SW 1271 (cell line): ENCODE measurements at regions not wholly inside any gene's neighbourhood (a gene's known extent, or its start where the extent isn't known, plus 50 kb on each side); places are given as distances from the start of the nearest gene placed in this dataset.

Experiments used
- DNase-seq, 2 experiments: peaks; one replicate each; lab custom pipeline; 2025; lab: John Stamatoyannopoulos, UW

DNA sequence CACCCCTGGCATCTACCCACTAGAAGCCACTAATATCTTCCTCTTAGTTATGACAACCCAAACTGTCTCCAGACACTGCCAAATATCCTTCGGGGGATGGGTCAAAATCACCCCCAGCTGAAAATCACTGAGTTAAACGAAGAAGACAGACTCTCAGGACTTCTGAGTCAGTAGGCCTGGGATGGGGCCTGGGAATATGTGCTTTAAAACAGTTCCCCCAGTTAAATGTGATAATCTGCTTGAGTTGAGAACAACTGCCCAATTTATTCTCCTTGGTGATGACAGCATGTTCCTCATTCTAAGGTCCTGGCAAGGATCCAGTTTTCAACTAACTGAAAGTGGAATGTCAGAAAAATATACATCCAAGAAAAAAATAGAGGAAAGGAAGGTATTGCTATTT lies 52.4 kb downstream of the CBLL2 start:
- no peak for DNase-seq

GRCh38 chrX:22329783-22330182 lies 57.1 kb downstream of the CBLL2 start:
- no peak for DNase-seq

DNA sequence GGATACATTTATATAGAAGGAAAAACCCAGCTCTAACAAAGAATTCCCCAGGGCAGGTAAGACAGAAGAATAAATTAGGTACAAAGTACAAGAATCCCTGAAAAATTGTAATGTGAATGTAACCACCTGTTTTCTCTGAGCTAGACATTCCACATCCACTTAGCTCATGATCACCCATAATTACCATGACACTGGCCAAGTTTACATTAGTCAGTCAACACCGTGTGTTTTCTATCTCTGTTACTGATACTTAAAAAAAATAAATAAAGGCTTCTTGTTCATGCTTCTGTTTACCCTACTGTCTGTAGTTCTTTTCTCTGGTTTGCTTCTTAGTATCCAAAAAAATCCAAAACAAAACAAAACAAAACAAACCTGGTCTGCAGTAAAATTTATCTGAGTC lies 66.0 kb downstream of the CBLL2 start:
- no peak for DNase-seq

GRCh38 chrX:22339459-22339858 lies 66.7 kb downstream of the CBLL2 start:
- no peak for DNase-seq

DNA sequence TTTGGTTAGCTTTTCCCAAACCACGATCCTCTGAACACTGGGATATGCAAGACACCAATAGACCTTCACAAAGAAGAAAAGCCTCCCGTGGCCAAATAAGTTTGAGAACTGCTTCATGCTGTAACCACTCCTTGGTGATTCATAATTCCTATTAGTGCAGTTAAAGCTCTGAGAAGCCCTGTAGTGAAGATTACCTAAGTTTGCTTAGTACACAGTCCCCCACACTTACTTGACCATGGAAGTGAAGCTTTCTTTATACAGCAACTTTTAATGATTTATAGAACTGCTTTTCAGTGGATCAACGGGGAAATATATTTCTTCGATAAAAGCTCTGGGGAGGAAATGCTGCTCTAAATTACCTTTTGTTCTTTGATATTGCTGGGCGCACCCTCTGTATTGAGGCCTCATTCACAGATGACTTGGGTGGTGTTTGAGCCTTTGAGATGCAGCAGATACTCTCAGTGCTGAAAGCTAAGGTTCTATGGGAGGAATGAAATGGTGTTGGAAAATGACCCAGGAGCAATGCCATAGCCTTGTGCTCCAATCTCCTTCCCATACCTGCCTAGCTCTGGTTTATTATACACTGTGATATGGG lies 67.4 kb downstream of the CBLL2 start:
- no peak for DNase-seq

GRCh38 chrX:22343192-22343591 lies 70.5 kb downstream of the CBLL2 start:
- no peak for DNase-seq

- no peak for DNase-seq
Observed at GRCh38 chrX:22345884-22346283, 73.2 kb downstream of the CBLL2 start.

DNA sequence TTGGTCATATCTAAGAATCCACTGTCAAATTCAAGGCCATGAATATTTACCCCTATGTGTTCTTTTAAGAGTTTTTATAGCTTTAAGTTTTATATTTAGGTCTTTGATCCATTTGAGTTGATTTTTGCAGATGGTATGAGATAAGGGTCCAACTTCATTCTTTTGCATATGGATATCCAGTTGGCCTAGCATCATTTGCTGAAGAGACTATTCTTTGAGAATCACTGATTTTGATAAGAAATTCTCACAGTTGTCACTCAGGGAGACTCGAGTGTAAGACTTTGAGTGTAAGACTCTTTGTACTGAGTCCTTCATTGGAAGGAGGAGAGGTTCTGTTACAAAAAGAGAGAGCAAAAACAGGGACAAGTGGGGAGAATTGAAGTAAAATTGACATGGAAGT lies 74.8 kb downstream of the CBLL2 start:
- DNase-seq: no peak

GRCh38 chrX:22349116-22349515 lies 76.4 kb downstream of the CBLL2 start:
- DNase-seq: no peak

GRCh38 chrX:22351076-22351475 lies 78.4 kb downstream of the CBLL2 start:
- DNase-seq: no peak

DNA sequence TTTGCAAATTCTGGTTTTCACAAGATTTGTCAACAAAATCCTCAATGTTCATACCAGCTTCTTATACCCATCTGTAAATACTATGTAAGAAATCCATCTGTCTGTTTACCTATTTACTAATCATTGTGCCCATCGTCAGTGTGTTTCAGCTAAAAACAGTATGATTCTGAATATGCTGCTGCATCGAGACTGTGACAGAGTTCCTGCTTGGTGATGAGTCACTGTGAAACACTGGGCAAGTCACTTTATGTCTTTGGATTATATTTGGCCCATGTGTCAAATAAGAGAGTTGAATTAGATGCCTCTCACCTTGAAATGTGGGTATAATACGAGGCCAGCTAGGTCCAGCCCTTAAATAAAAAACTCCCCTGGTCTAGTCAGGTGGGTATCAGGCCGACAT lies 79.3 kb downstream of the CBLL2 start:
- DNase-seq: no peak

DNA sequence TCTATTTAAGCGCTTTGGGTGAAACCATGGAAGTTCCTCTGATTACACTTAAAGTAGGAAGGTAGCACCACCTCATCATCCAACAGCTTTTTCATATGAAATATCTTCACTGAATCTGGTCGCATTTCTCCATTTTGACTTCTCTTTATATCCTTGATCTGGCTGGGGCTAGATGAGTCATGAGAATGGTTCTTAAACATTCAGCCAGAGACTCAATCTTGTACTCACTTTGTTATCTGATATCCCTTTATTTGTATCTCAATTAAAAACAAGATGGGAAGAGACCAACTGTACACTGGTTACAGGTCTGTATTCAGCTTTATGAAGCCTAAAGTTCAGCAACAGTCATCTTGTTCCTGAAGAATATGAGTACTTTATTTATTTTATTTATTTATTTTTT lies 84.9 kb downstream of the CBLL2 start:
- DNase-seq: no peak

DNA sequence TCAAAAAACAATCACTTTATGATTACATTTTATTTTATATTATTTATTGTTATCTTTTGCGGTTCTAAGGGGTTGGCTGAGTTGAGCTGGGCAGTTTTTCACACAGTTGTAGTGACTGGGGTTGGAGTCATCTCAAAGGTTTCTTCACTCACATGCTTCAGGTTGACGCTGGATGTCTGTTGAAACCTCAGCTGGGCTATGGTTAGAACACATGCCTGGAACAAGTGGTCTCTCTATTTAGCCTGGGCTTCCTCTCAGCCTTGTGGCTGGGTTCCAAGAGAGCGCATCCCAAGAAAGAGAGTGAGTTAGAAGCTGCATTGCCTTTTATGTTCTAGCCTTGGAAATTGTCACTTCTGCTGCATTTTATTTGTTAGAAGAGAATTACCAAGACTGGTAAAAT lies 87.4 kb downstream of the CBLL2 start:
- DNase-seq: no peak

DNA sequence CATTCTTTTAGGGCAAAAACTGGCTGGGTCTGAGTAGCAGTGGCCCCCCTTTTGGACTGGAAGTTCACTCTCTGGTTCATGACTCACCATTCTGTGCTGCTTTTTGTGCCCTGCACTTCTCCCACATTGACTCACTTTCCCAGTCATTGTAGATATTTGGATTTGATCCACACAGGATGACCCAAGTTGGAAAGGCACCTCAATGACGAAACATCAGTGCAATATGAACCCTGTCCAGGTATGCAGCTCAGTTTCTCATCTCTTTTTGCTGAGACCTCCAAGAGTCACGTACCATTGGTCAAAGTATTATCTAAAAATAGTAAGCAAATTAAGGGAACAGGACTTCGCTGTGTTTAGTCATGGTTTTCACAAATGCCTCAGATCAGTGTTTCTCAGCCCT lies 92.7 kb downstream of the CBLL2 start:
- no peak for DNase-seq

DNA sequence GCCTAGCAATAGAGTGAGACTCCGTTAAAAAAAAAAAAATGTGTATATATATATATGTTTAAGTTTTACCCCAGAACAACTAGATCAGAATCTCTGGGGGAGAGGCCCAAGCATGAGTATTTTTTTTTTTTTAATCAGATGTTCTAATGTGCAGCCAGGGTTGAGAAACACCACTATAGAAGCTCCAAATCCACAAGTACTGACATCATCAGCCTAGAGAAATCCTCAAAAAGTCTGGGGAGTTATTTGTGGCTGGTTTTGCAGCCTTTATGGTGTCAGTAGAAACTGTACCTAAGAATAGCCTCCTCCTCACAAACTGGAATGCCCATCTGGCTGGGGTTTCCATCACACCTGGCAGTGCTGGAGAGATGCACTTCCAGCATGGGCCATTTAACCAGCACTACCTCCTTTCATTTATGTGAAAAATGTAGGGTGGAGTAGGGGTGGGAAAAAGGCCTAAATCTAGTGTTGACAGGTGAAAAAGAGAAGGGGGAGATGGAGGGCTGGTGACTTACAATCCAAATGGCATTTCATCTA lies 93.5 kb downstream of the CBLL2 start:
- DNase-seq: no peak

- no peak for DNase-seq
Observed at GRCh38 chrX:22366906-22367305, 94.2 kb downstream of the CBLL2 start.

DNA sequence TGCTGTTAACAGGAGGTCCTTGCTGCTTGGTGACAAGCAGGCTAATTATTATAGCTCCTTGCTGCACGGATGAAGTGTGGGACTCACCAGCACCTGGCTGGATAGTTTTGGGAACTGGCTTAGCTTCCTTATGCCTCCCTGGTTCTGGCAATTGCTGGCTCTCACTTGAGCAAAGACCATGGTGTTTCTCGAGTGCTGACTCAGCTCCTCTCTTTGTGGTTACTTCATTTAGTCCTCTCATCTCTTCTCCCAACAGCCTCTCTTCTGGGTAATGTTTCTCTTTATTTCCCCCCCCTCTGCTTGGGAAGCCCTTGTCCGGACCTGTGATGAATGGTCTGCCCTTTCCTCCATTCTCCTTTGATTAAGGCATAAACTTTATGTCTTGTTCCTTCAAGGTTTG lies 100.4 kb downstream of the CBLL2 start:
- DNase-seq: no peak

DNA sequence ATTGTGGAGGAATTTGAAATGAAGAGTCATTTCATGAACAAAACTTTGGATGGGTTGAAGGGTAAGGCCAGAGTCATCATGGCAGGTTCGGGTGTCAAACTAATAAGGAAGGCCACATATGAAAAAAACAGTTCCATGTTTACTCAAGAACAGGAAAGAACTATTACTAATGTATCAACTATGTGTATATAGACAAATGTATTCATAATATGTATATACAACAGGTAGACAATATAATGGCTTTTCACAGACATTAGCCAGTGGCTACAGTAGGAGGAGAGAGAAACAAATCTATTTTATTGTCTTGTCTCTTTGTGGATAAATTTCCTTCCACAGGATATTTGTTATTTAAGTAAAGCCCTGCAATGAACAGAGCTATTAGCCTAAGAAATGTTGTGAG lies 101.1 kb downstream of the CBLL2 start:
- DNase-seq: no peak

GRCh38 chrX:22376369-22376768 lies 103.7 kb downstream of the CBLL2 start:
- no peak for DNase-seq

- no peak for DNase-seq
Observed at GRCh38 chrX:22378296-22378695, 105.6 kb downstream of the CBLL2 start.

GRCh38 chrX:22383988-22384387 lies 111.3 kb downstream of the CBLL2 start:
- DNase-seq: no peak

DNA sequence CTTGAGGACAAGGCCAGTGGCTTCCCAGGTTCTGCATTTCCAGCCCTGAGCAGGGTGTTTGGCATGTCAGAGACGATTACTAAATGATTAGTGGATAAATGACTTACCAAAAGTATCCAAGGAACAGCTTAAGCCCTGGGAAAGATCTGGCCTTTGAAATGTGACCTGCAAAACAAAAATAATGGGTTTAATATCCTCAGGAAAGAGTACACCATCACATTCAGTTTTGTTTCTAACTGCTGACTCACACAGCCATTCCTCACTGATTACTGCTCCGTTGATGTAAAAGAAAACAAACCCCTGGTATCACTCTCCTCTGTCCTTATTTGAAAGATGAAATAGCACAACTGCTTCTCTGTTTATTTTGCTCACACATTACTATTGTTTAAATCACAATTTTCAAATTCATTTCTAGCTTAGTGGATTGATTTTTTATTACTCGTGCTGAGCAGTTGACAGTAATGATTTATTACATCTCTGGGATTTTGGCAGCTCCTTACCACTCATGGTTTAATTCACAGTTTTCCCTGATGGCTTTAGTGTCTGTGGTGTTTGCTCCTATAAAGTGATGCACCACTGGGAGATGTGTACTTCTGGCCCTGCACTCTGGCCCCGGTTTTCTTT lies 117.0 kb downstream of the CBLL2 start:
- DNase-seq: no peak

DNA sequence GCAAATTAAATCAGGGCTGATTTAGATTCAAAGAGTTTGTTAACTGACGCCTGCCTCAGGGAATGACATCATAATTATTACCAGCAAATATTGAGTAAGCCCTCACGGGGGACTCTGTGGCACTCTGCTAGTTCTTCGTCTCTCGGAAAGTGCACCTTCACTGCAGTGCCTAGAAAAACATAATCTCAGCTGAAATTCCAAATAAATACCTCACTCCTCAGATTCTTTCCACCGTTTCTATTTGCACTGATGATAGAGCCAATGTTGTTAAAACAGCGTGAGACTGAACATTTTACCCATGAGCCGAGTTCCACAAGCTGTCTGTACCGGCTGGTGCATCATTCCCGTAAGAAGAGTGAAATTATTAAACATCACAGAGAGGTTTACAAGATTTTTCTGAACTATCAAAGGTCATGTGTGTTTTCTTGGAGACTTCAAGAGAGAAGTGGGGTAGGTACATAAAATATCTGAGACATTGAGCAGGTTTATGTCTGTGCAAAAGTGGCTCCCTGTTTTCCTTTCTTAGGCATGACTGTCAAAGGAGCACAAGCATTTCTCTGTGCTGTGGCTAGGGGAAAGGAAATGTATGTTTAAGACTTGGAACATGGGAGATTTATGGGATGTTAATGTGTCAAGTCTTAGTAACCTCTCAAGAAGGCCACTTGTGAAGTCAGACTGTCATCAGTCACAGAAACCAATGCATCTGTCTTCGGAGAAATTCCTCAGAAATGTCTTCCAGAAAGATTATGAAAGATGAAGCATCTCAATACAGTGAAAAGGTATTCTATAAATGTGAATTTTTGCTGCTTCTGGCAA lies 119.6 kb downstream of the CBLL2 start:
- no peak for DNase-seq
